SK-N-SH (cell line): ENCODE measurements at regions not wholly inside any gene's neighbourhood (a gene's known extent, or its start where the extent isn't known, plus 50 kb on each side); places are given as distances from the start of the nearest gene placed in this dataset.

Source experiments
- CTCF ChIA-PET: fragments of 300-600, 350-600 bp; formaldehyde crosslinking; extraction: SDS; loops from one replicate; lab custom pipeline; 2021; lab: Yijun Ruan, JAX
- POLR2A ChIA-PET: fragments of 350-600 bp; sonication (Branson Sonifier 250); formaldehyde crosslinking; extraction: SDS; loops from one replicate; lab custom pipeline; 2020; ENCODE audit warnings: antibody characterized with exemption, inconsistent platforms; lab: Yijun Ruan, JAX
- DNase-seq: peaks from one replicate; pipeline ENCODE4 v3.0.0; 2012
- H2AFZ ChIP-seq: fragments of 200-600 bp; sonication (generic); 2 replicates; pipeline ENCODE4 v1.8.1; 2016; ENCODE audit warnings: antibody characterized with exemption, mild to moderate bottlenecking, low read depth
- H3F3A ChIP-seq: fragments of 200-600 bp; sonication (generic); replicated peaks from 2 replicates; pipeline ENCODE3; 2016; ENCODE audit warnings: antibody characterized with exemption, mild to moderate bottlenecking; ENCODE audit not compliant: insufficient read depth
- H3K27ac ChIP-seq, 2 experiments: fragments of 200-500 bp in 1 of 2; fragments of 200-600 bp in 1 of 2; sonication (Bioruptor generic) in 1 of 2; sonication (generic), shearing (Covaris generic) in 1 of 2; 2 replicates each; pipeline versions ENCODE4 v1.5.1 to v1.6.1; 2014 to 2016; ENCODE audit warnings: low read depth in 2 of 2, inconsistent platforms in 1 of 2, low read length in 1 of 2, mild to moderate bottlenecking in 1 of 2, mixed read lengths in 1 of 2
- H3K27me3 ChIP-seq: fragments of 200-600 bp; sonication (generic), shearing (Covaris generic); 2 replicates; pipeline ENCODE4 v1.6.1; 2016; ENCODE audit warnings: mixed run types; ENCODE audit not compliant: insufficient read depth
- H3K36me3 ChIP-seq, 2 experiments: fragments of 200-500 bp in 1 of 2; fragments of 200-600 bp in 1 of 2; sonication (Bioruptor generic) in 1 of 2; sonication (generic) in 1 of 2; replicated peaks in 1 of 2; 2 replicates each; pipeline versions ENCODE3 to v1.5.1; 2014 to 2016; ENCODE audit warnings: low read length in 1 of 2, mild to moderate bottlenecking in 1 of 2; ENCODE audit not compliant: insufficient read depth in 2 of 2, control insufficient read depth in 1 of 2
- H3K4me1 ChIP-seq, 2 experiments: fragments of 200-500 bp in 1 of 2; fragments of 200-600 bp in 1 of 2; sonication (Bioruptor generic) in 1 of 2; sonication (generic), shearing (Covaris generic) in 1 of 2; 2 replicates each; pipeline versions ENCODE4 v1.5.1 to v1.6.1; 2014 to 2016; ENCODE audit warnings: low read depth in 1 of 2, low read length in 1 of 2, mixed run types in 1 of 2; ENCODE audit not compliant: insufficient read depth in 2 of 2, control insufficient read depth in 1 of 2
- H3K4me2 ChIP-seq: fragments of 200-600 bp; sonication (generic), shearing (Covaris generic); 2 replicates; pipeline ENCODE4 v1.6.1; 2017; ENCODE audit warnings: mixed run types
- H3K4me3 ChIP-seq, 2 experiments: fragments of 200-500 bp in 1 of 2; fragments of 200-600 bp in 1 of 2; sonication (Bioruptor generic) in 1 of 2; sonication (generic), shearing (Covaris generic) in 1 of 2; 2 replicates each; pipeline versions ENCODE4 v1.5.1 to v1.8.1; 2014 to 2016; ENCODE audit warnings: low read depth in 2 of 2, inconsistent platforms in 1 of 2, low read length in 1 of 2, mild to moderate bottlenecking in 1 of 2, mixed read lengths in 1 of 2, moderate library complexity in 1 of 2
- H3K79me2 ChIP-seq: fragments of 200-600 bp; sonication (generic); 2 replicates; pipeline ENCODE4 v1.8.1; 2017; ENCODE audit warnings: mild to moderate bottlenecking; ENCODE audit not compliant: insufficient read depth
- H3K9ac ChIP-seq: fragments of 200-600 bp; sonication (generic); 2 replicates; pipeline ENCODE4 v1.6.1; 2017; ENCODE audit warnings: mixed run types
- H3K9me2 ChIP-seq: fragments of 200-600 bp; sonication (generic); 2 replicates; pipeline ENCODE4 v1.6.1; 2017; ENCODE audit warnings: mixed run types
- H3K9me3 ChIP-seq: fragments of 200-600 bp; sonication (generic); 2 replicates; pipeline ENCODE4 v1.6.1; 2017; ENCODE audit warnings: mixed run types, mild to moderate bottlenecking, moderate library complexity
- H4K20me1 ChIP-seq: fragments of 200-600 bp; sonication (generic); 2 replicates; pipeline ENCODE4 v1.6.1; 2017; ENCODE audit warnings: mild to moderate bottlenecking, mixed run types; ENCODE audit not compliant: insufficient read depth
- CHD2 ChIP-seq: fragments of 150-350 bp; IDR thresholded peaks from 2 replicates; pipeline ENCODE4 v1.6.1; 2018; ENCODE audit warnings: low read length; ENCODE audit not compliant: partially characterized antibody
- ELF1 ChIP-seq: IDR thresholded peaks from 2 replicates; pipeline ENCODE4 v1.4.0; 2012
- EP300 ChIP-seq, 2 experiments: IDR thresholded peaks; 2 replicates each; pipeline versions ENCODE4 v1.4.0 to v1.6.1; 2012; ENCODE audit warnings: borderline replicate concordance in 1 of 2, low read depth in 1 of 2, low read length in 1 of 2
- FOSL2 ChIP-seq: IDR thresholded peaks from 2 replicates; pipeline ENCODE4 v1.4.0; 2012; ENCODE audit warnings: low read depth, mild to moderate bottlenecking, moderate library complexity, borderline replicate concordance
- FOXJ3 ChIP-seq: sonication (generic); formaldehyde crosslinking; IDR thresholded peaks from 2 replicates; pipeline ENCODE4 v1.5.1; 2020; ENCODE audit warnings: mild to moderate bottlenecking, missing genetic modification reagents
- JUND ChIP-seq: IDR thresholded peaks from 2 replicates; pipeline ENCODE4 v1.4.0; 2012
- NFIC ChIP-seq: IDR thresholded peaks from 2 replicates; pipeline ENCODE4 v1.4.0; 2012; ENCODE audit warnings: borderline replicate concordance
- NRF1 ChIP-seq: IDR thresholded peaks from 2 replicates; pipeline ENCODE4 v1.6.1; 2012; ENCODE audit warnings: low read depth, mild to moderate bottlenecking, low read length
- POLR2AphosphoS5 ChIP-seq: IDR thresholded peaks from 2 replicates; pipeline ENCODE4 v1.6.1; 2012; ENCODE audit warnings: low read depth, low read length
- RCOR1 ChIP-seq: fragments of 150-350 bp; IDR thresholded peaks from 2 replicates; pipeline ENCODE4 v1.6.1; 2017; ENCODE audit warnings: antibody characterized with exemption, low read length
- RFX5 ChIP-seq: IDR thresholded peaks from 2 replicates; pipeline ENCODE4 v1.6.1; 2012; ENCODE audit warnings: mild to moderate bottlenecking, improper control_type of control experiment, low read length
- SIN3A ChIP-seq: IDR thresholded peaks from 2 replicates; pipeline ENCODE4 v1.6.1; 2012; ENCODE audit warnings: low read depth, mild to moderate bottlenecking, low read length, moderate library complexity, borderline replicate concordance
- SMC3 ChIP-seq: IDR thresholded peaks from 2 replicates; pipeline ENCODE4 v1.6.1; 2012; ENCODE audit warnings: low read depth, low read length, improper control_type of control experiment
- TCF12 ChIP-seq: IDR thresholded peaks from 2 replicates; pipeline ENCODE4 v1.4.0; 2012
- USF2 ChIP-seq: fragments of 150-350 bp; IDR thresholded peaks from 2 replicates; pipeline ENCODE4 v1.6.1; 2017; ENCODE audit warnings: antibody characterized with exemption, low read length, low read depth, borderline replicate concordance
- YY1 ChIP-seq: IDR thresholded peaks from 2 replicates; pipeline ENCODE4 v1.4.0; 2012; ENCODE audit warnings: low read depth, mild to moderate bottlenecking
- ZBTB33 ChIP-seq: IDR thresholded peaks from 2 replicates; pipeline ENCODE4 v1.4.0; 2012; ENCODE audit warnings: low read depth, borderline replicate concordance
- TF ChIP-seq, protein P1 (sequence below): IDR thresholded peaks from 2 replicates; pipeline ENCODE4; 2012
- TF ChIP-seq, protein P2 (sequence below): fragments of 150-350 bp; IDR thresholded peaks from 2 replicates; pipeline ENCODE4 v1.6.1; 2016; ENCODE audit warnings: mild to moderate bottlenecking, low read depth, low read length
- TF ChIP-seq, protein P3 (sequence below): IDR thresholded peaks from 2 replicates; pipeline ENCODE4 v1.6.1; 2012; ENCODE audit warnings: mild to moderate bottlenecking, low read depth, low read length, moderate library complexity

DNA sequence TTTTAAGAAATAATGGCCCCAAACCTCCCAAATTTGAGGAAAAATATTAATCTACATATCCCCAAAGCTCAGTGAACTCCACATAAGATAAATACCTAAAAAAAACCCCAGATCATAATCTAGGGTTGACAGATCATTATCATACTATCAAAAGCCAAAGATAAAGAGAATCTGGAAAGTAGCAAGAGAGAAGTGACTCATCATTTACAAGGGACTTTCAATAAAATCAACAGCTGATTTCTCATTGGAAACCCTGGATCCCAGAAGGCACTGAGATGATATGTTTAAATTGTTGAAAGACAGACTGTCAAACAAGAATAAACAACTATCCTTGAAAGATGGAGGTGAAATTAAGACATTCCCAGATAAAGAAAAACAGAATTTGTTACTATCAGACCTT is 199.3 kb downstream of the KCNRG start:
- Histone ChIP-seq H3K9me3 (no peaks in the 10 kb centered on the region), H3F3A (peaks cover 4% of the 10 kb centered on the region), H3K27me3 (no peaks in the 10 kb centered on the region), H3K36me3 (no peaks in the 10 kb centered on the region), H4K20me1 (no peaks in the 10 kb centered on the region), H3K9ac (no peak overlapping the region), H3K4me3 (no peak overlapping the region), H2AFZ (no peak overlapping the region), H3K27ac (no peak overlapping the region), H3K4me1 (no peaks in the 10 kb centered on the region), H3K9me2 (no peaks in the 10 kb centered on the region), H3K79me2 (no peaks in the 10 kb centered on the region), H3K4me2 (no peak overlapping the region)
- POLR2A ChIA-PET = no interaction called here
- no peak for TF ChIP-seq NFIC
- TF ChIP-seq POLR2AphosphoS5 = no peak
- TF ChIP-seq, protein P1, sequence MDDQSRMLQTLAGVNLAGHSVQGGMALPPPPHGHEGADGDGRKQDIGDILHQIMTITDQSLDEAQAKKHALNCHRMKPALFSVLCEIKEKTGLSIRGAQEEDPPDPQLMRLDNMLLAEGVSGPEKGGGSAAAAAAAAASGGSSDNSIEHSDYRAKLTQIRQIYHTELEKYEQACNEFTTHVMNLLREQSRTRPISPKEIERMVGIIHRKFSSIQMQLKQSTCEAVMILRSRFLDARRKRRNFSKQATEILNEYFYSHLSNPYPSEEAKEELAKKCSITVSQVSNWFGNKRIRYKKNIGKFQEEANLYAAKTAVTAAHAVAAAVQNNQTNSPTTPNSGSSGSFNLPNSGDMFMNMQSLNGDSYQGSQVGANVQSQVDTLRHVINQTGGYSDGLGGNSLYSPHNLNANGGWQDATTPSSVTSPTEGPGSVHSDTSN = no peak
- TF ChIP-seq YY1 = no peak
- TF ChIP-seq CHD2 = no peak
- TF ChIP-seq RFX5 = no peak
- TF ChIP-seq, protein P2, sequence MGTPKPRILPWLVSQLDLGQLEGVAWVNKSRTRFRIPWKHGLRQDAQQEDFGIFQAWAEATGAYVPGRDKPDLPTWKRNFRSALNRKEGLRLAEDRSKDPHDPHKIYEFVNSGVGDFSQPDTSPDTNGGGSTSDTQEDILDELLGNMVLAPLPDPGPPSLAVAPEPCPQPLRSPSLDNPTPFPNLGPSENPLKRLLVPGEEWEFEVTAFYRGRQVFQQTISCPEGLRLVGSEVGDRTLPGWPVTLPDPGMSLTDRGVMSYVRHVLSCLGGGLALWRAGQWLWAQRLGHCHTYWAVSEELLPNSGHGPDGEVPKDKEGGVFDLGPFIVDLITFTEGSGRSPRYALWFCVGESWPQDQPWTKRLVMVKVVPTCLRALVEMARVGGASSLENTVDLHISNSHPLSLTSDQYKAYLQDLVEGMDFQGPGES = no peak
- no peak for TF ChIP-seq ZBTB33
- no peak for TF ChIP-seq FOXJ3 (CRISPR knock-in tag)
- no peak for TF ChIP-seq JUND
- CTCF ChIA-PET = interaction anchor here (0.6 kb wide), 1 partner anchor 189 kb away, joined by 3 read pairs; no protein-coding TSS in a partner anchor
- no peak for DNase-seq

DNA sequence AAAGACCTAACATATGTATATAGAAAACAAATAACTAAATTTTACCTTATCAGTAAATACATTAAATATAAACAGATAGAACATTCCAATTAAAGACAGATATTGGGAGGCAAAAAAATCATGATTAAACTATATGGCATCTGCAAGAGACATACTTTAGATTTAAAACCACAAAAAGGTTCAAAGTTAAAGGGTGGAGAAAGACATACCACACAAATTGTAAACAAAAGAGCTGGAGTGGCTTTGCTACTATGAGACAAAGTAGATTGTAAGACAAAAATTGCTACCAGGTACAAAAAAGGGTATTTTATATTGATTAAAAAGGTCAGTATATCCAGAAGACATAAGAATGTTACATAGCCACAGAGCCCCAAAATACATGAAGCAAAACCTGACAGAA is 200.2 kb downstream of the KCNRG start:
- CTCF ChIA-PET = no interaction called here
- Histone ChIP-seq H3K9me2 (no peaks in the 10 kb centered on the region), H3K27ac (no peak overlapping the region), H3K36me3 (no peaks in the 10 kb centered on the region), H3K4me2 (no peak overlapping the region), H3K9me3 (no peaks in the 10 kb centered on the region), H3K9ac (no peak overlapping the region), H4K20me1 (no peaks in the 10 kb centered on the region), H3K4me3 (no peak overlapping the region), H3K4me1 (no peaks in the 10 kb centered on the region), H3F3A (no peaks in the 10 kb centered on the region), H3K27me3 (no peaks in the 10 kb centered on the region), H2AFZ (no peak overlapping the region), H3K79me2 (no peaks in the 10 kb centered on the region)
- POLR2A ChIA-PET = no interaction called here
- TF ChIP-seq USF2 (no peak), EP300 (IDR thresholded peaks at IDR 0.05; ENCODE audit: borderline replicate concordance in 1 of 2, low read depth in 1 of 2, low read length in 1 of 2) (no peak), RCOR1 (no peak), TCF12 (no peak), RFX5 (no peak), NRF1 (no peak), SIN3A (no peak), SMC3 (no peak), FOSL2 (no peak), ELF1 (no peak)
- TF ChIP-seq, protein P3, sequence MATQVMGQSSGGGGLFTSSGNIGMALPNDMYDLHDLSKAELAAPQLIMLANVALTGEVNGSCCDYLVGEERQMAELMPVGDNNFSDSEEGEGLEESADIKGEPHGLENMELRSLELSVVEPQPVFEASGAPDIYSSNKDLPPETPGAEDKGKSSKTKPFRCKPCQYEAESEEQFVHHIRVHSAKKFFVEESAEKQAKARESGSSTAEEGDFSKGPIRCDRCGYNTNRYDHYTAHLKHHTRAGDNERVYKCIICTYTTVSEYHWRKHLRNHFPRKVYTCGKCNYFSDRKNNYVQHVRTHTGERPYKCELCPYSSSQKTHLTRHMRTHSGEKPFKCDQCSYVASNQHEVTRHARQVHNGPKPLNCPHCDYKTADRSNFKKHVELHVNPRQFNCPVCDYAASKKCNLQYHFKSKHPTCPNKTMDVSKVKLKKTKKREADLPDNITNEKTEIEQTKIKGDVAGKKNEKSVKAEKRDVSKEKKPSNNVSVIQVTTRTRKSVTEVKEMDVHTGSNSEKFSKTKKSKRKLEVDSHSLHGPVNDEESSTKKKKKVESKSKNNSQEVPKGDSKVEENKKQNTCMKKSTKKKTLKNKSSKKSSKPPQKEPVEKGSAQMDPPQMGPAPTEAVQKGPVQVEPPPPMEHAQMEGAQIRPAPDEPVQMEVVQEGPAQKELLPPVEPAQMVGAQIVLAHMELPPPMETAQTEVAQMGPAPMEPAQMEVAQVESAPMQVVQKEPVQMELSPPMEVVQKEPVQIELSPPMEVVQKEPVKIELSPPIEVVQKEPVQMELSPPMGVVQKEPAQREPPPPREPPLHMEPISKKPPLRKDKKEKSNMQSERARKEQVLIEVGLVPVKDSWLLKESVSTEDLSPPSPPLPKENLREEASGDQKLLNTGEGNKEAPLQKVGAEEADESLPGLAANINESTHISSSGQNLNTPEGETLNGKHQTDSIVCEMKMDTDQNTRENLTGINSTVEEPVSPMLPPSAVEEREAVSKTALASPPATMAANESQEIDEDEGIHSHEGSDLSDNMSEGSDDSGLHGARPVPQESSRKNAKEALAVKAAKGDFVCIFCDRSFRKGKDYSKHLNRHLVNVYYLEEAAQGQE = no peak
- DNase-seq = no peak
